ENCODE measurements at regions not wholly inside any gene's neighbourhood (a gene's known extent, or its start where the extent isn't known, plus 50 kb on each side); places are given as distances from the start of the nearest gene placed in this dataset.

GRCh38 chr7:142483659-142484317 is 225.9 kb upstream of the PRSS58 start:
- BruUV-seq (replicated peaks) = no TSS peak
- Histone ChIP-seq H3K27ac (ENCODE audit: insufficient read depth, low read length) (no peak overlapping the region), H3K9me3 (ENCODE audit: control insufficient read depth, insufficient read depth, low read length) (no peaks in the 10 kb centered on the region), H2BK5ac (ENCODE audit: low read depth, low read length, poor library complexity, severe bottlenecking) (no peak overlapping the region), H3K79me1 (ENCODE audit: low read depth in 1 of 2, low read length in 2 of 2) (no peaks in the 10 kb centered on the region), H3K9ac (ENCODE audit: low read depth, low read length) (no peak overlapping the region), H3K14ac (replicated peaks; ENCODE audit: low read depth, low read length) (no peak overlapping the region), H3K4me3 (ENCODE audit: insufficient read depth, low read depth, low read length) (no peak overlapping the region), H3K56ac (ENCODE audit: extremely low read depth, insufficient read depth, low read length) (no peak overlapping the region), H4K5ac (ENCODE audit: low read depth, low read length) (no peak overlapping the region), H3K18ac (ENCODE audit: low read depth, low read length) (no peak overlapping the region), H3K4me1 (ENCODE audit: control insufficient read depth, insufficient read depth, low read length) (peaks cover 2% of the 10 kb centered on the region), H2BK20ac (ENCODE audit: low read depth, low read length) (no peak overlapping the region), H3K23ac (ENCODE audit: low read depth, low read length) (no peak overlapping the region), H4K20me1 (ENCODE audit: insufficient read depth, low read length) (no peaks in the 10 kb centered on the region), H2AK5ac (ENCODE audit: low read depth, low read length) (no peak overlapping the region), H3K4me2 (ENCODE audit: low read depth, low read length) (no peak overlapping the region), H3K4ac (ENCODE audit: low read depth, low read length) (0 out of 2 replicates have a peak overlapping the region, but pooled peaks have one; percentile 15), H4K91ac (ENCODE audit: insufficient read depth, low read depth, low read length) (no peak overlapping the region; the same call in 1 of the 2 replicates), H2AK9ac (replicated peaks; ENCODE audit: low read depth, low read length, poor library complexity) (no peak overlapping the region), H3K9me1 (ENCODE audit: insufficient read depth, low read length) (peaks cover 4% of the 10 kb centered on the region; the same call in 1 of the 2 replicates), H3K27me3 (ENCODE audit: control insufficient read depth, insufficient read depth, low read length) (no peaks in the 10 kb centered on the region), H2BK120ac (ENCODE audit: low read depth, low read length) (no peak overlapping the region), H2AFZ (replicated peaks; ENCODE audit: low read length, poor library complexity) (peak overlapping the region; percentile 71), H4K8ac (ENCODE audit: low read depth in 2 of 2, low read length in 2 of 2) (no peak overlapping the region), H3K36me3 (ENCODE audit: control insufficient read depth, insufficient read depth, low read length) (no peaks in the 10 kb centered on the region), H2BK15ac (ENCODE audit: low read depth, low read length) (no peak overlapping the region; the same call in 2 of the 3 replicates)
- POLR2A ChIA-PET (ENCODE audit: unreplicated experiment) = no interaction called here
- 33% methylated on average over 3 of the region's 5 CpGs; no CpG with 5 or more reads in 1 of the 2 experiments for WGBS, 2 experiments (ENCODE audit: extremely low coverage in 2 of 2, insufficient read length in 1 of 2)
- TF ChIP-seq NFE2L2 (IDR thresholded peaks at IDR 0.05; ENCODE audit: low read depth, low read length) (no peak), POLR2A (IDR thresholded peaks at IDR 0.05; ENCODE audit: low read depth, low read length) (no peak), RAD21 (IDR thresholded peaks at IDR 0.05; ENCODE audit: low read length) (no peak), RCOR1 (IDR thresholded peaks at IDR 0.05; ENCODE audit: insufficient replicate concordance, low read length) (no peak)
- dilution Hi-C loops (cut with HindIII; ENCODE audit: low sequenced_read_pairs, unreplicated experiment) = no loop called here
- ATAC-seq (ENCODE audit: low read depth) (no peak), DNase-seq (no peak)
- in situ Hi-C loops (cut with MboI; ENCODE audit: low sequenced_read_pairs) = no loop called here
- intact Hi-C loops (cut with micrococcal nuclease) = loop anchor here (1.0 to 5.0 kb wide), 4 partner anchors 24 to 125 kb away; no protein-coding TSS in a partner anchor
- CTCF ChIA-PET = interaction anchor here (0.7 to 2.0 kb wide), 9 partner anchors 14 to 121 kb away, joined by 4 to 10 read pairs (median 7); no protein-coding TSS in a partner anchor
